Astrocyte (in vitro differentiated cells and primary cell): ENCODE measurements at regions not wholly inside any gene's neighbourhood (a gene's known extent, or its start where the extent isn't known, plus 50 kb on each side); places are given as distances from the start of the nearest gene placed in this dataset.

Experiments
- DNase-seq: peaks from one replicate; pipeline ENCODE4 v3.0.0-alpha.2; 2010; ENCODE audit warnings: low read depth
- FAIRE-seq: peaks from 2 replicates; lab custom pipeline; 2011; peaks lifted over from hg19 to GRCh38; lab: Jason Lieb, UNC
- H2AFZ ChIP-seq: 2 replicates; pipeline ENCODE4 v1.6.0; 2012; ENCODE audit warnings: low read depth, low read length, inconsistent platforms
- H3K27ac ChIP-seq: 2 replicates; pipeline ENCODE4 v1.5.1; 2011; ENCODE audit warnings: low read depth, low read length, inconsistent platforms
- H3K27me3 ChIP-seq: 2 replicates; pipeline ENCODE4 v1.6.0; 2011; ENCODE audit warnings: low read length, inconsistent platforms; ENCODE audit not compliant: insufficient read depth
- H3K36me3 ChIP-seq: 2 replicates; pipeline ENCODE4 v1.5.1; 2011; ENCODE audit warnings: low read length, inconsistent platforms; ENCODE audit not compliant: insufficient read depth
- H3K4me1 ChIP-seq: 2 replicates; pipeline ENCODE4 v1.5.1; 2011; ENCODE audit warnings: low read length, inconsistent platforms; ENCODE audit not compliant: insufficient read depth
- H3K4me2 ChIP-seq: 2 replicates; pipeline ENCODE4 v1.6.0; 2012; ENCODE audit warnings: low read length, inconsistent platforms
- H3K4me3 ChIP-seq: 2 replicates; pipeline ENCODE4 v1.5.1; 2011; ENCODE audit warnings: low read depth, mild to moderate bottlenecking, low read length, inconsistent platforms; ENCODE audit not compliant: insufficient read depth
- H3K79me2 ChIP-seq: 2 replicates; pipeline ENCODE4 v1.6.0; 2012; ENCODE audit warnings: mild to moderate bottlenecking, low read length, inconsistent platforms; ENCODE audit not compliant: insufficient read depth
- H3K9ac ChIP-seq: 2 replicates; pipeline ENCODE4 v1.6.0; 2012; ENCODE audit warnings: mild to moderate bottlenecking, low read length, inconsistent platforms
- H3K9me3 ChIP-seq: 2 replicates; pipeline ENCODE4 v1.5.1; 2012; ENCODE audit warnings: low read depth, mild to moderate bottlenecking, low read length, inconsistent platforms; ENCODE audit not compliant: insufficient read depth
- H4K20me1 ChIP-seq: 2 replicates; pipeline ENCODE4 v1.6.0; 2012; ENCODE audit warnings: low read length, inconsistent platforms; ENCODE audit not compliant: insufficient read depth
- H3K27ac Mint-ChIP-seq: one replicate; pipeline ENCODE4 v1.8.0; 2021; ENCODE audit warnings: mild to moderate bottlenecking, mixed read lengths; ENCODE audit not compliant: unreplicated experiment
- H3K27me3 Mint-ChIP-seq: one replicate; pipeline ENCODE4 v1.8.0; 2021; ENCODE audit warnings: low read depth, mixed read lengths; ENCODE audit not compliant: unreplicated experiment
- H3K36me3 Mint-ChIP-seq: one replicate; pipeline ENCODE4 v1.8.0; 2021; ENCODE audit warnings: low read depth, mixed read lengths; ENCODE audit not compliant: unreplicated experiment
- H3K4me1 Mint-ChIP-seq: one replicate; pipeline ENCODE4 v1.8.0; 2021; ENCODE audit warnings: low read depth, mixed read lengths; ENCODE audit not compliant: unreplicated experiment
- H3K4me3 Mint-ChIP-seq: one replicate; pipeline ENCODE4 v1.8.0; 2021; ENCODE audit warnings: mild to moderate bottlenecking, moderate library complexity, mixed read lengths; ENCODE audit not compliant: unreplicated experiment
- H3K9me3 Mint-ChIP-seq: one replicate; pipeline ENCODE4 v1.8.0; 2021; ENCODE audit warnings: mild to moderate bottlenecking, mixed read lengths; ENCODE audit not compliant: unreplicated experiment
- EZH2 ChIP-seq: IDR thresholded peaks from 2 replicates; pipeline ENCODE4 v1.6.1; 2012; ENCODE audit warnings: mild to moderate bottlenecking, low read length, inconsistent platforms; ENCODE audit not compliant: insufficient read depth
- TF ChIP-seq, protein P1 (sequence below): IDR thresholded peaks from 2 replicates; pipeline ENCODE4 v1.5.1; 2011; ENCODE audit warnings: low read depth, mild to moderate bottlenecking, inconsistent platforms, low read length, moderate library complexity; ENCODE audit not compliant: insufficient read depth

GRCh38 chr11:10627816-10628215 is 59.4 kb upstream of the LYVE1 start:
- H3K36me3 Mint-ChIP-seq, result peaks cover 12% of the 10 kb centered on the region
- peaks cover 2% of the 10 kb centered on the region for H3K9me3 Mint-ChIP-seq
- H3K9me3 ChIP-seq, result no peaks in the 10 kb centered on the region
- H3K4me2 ChIP-seq, result no peak overlapping the region
- H3K27me3 ChIP-seq, result no peaks in the 10 kb centered on the region
- H3K4me3 Mint-ChIP-seq, result no peak overlapping the region
- no peak overlapping the region for H3K9ac ChIP-seq
- no peaks in the 10 kb centered on the region for H3K4me1 ChIP-seq
- no peaks in the 10 kb centered on the region for H3K4me1 Mint-ChIP-seq
- H3K79me2 ChIP-seq, result no peaks in the 10 kb centered on the region
- no peak overlapping the region for H3K27ac Mint-ChIP-seq
- no peaks in the 10 kb centered on the region for H3K36me3 ChIP-seq
- TF ChIP-seq, protein P1, sequence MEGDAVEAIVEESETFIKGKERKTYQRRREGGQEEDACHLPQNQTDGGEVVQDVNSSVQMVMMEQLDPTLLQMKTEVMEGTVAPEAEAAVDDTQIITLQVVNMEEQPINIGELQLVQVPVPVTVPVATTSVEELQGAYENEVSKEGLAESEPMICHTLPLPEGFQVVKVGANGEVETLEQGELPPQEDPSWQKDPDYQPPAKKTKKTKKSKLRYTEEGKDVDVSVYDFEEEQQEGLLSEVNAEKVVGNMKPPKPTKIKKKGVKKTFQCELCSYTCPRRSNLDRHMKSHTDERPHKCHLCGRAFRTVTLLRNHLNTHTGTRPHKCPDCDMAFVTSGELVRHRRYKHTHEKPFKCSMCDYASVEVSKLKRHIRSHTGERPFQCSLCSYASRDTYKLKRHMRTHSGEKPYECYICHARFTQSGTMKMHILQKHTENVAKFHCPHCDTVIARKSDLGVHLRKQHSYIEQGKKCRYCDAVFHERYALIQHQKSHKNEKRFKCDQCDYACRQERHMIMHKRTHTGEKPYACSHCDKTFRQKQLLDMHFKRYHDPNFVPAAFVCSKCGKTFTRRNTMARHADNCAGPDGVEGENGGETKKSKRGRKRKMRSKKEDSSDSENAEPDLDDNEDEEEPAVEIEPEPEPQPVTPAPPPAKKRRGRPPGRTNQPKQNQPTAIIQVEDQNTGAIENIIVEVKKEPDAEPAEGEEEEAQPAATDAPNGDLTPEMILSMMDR, result no peak
- no peak for FAIRE-seq
- no peak for DNase-seq
- no peaks in the 10 kb centered on the region for H4K20me1 ChIP-seq
- H3K27ac ChIP-seq, result no peak overlapping the region
- H3K4me3 ChIP-seq, result no peak overlapping the region
- no peak overlapping the region for H2AFZ ChIP-seq
- H3K27me3 Mint-ChIP-seq, result peaks cover 45% of the 10 kb centered on the region

GRCh38 chr11:10627291-10627690 is 58.8 kb upstream of the LYVE1 start:
- DNase-seq, result no peak
- H3K4me1 ChIP-seq, result no peaks in the 10 kb centered on the region
- Mint-ChIP-seq H3K36me3 (peaks cover 12% of the 10 kb centered on the region), H3K27ac (no peak overlapping the region), H3K27me3 (peaks cover 42% of the 10 kb centered on the region), H3K4me1 (no peaks in the 10 kb centered on the region), H3K4me3 (no peak overlapping the region), H3K9me3 (peaks cover 2% of the 10 kb centered on the region)
- H3K27me3 ChIP-seq, result no peaks in the 10 kb centered on the region
- no peaks in the 10 kb centered on the region for H3K79me2 ChIP-seq
- FAIRE-seq, result no peak
- no peaks in the 10 kb centered on the region for H3K9me3 ChIP-seq
- no peak overlapping the region for H3K4me2 ChIP-seq
- no peak overlapping the region for H2AFZ ChIP-seq
- no peaks in the 10 kb centered on the region for H3K36me3 ChIP-seq
- H3K27ac ChIP-seq, result no peak overlapping the region
- H4K20me1 ChIP-seq, result no peaks in the 10 kb centered on the region
- H3K9ac ChIP-seq, result no peak overlapping the region
- no peak overlapping the region for H3K4me3 ChIP-seq
- no peak for TF ChIP-seq EZH2
- TF ChIP-seq, protein P1, result no peak

GRCh38 chr11:10625982-10626311 is 57.5 kb upstream of the LYVE1 start:
- FAIRE-seq, result no peak
- Mint-ChIP-seq H3K4me1 (no peaks in the 10 kb centered on the region), H3K27ac (no peak overlapping the region)

More at GRCh38 chr11:10625982-10626311, 57.5 kb upstream of the LYVE1 start:
- Histone ChIP-seq H3K4me1 (no peaks in the 10 kb centered on the region), H3K9ac (no peak overlapping the region), H2AFZ (no peak overlapping the region), H3K4me3 (no peak overlapping the region), H3K4me2 (no peak overlapping the region), H4K20me1 (no peaks in the 10 kb centered on the region), H3K27me3 (no peaks in the 10 kb centered on the region), H3K9me3 (no peaks in the 10 kb centered on the region), H3K27ac (no peak overlapping the region), H3K36me3 (no peaks in the 10 kb centered on the region), H3K79me2 (no peaks in the 10 kb centered on the region)
- TF ChIP-seq EZH2, result no peak
- TF ChIP-seq, protein P1, result no peak
- Mint-ChIP-seq H3K9me3 (peaks cover 2% of the 10 kb centered on the region), H3K4me3 (no peak overlapping the region), H3K27me3 (peaks cover 35% of the 10 kb centered on the region), H3K36me3 (peaks cover 5% of the 10 kb centered on the region)
- DNase-seq, result no peak
